PC-3 (cell line): ENCODE measurements at regions not wholly inside any gene's neighbourhood (a gene's known extent, or its start where the extent isn't known, plus 50 kb on each side); places are given as distances from the start of the nearest gene placed in this dataset.
"Not testable (repeated sequence)": the region's sequence is repeated elsewhere in the genome, so short reads cannot be mapped to it uniquely, and the experiment has no call there.

Experiments
- CTCF ChIP-seq: fragments of 300-600 bp; sonication (generic); conservative IDR thresholded peaks from 2 replicates; pipeline ENCODE4 v1.5.1; 2017; ENCODE audit warnings: antibody characterized with exemption, low read depth, mild to moderate bottlenecking, low read length
- EZH2 ChIP-seq: fragments of 300-600 bp; sonication (generic); IDR thresholded peaks from one replicate; pipeline ENCODE4 v1.6.1; 2017; ENCODE audit warnings: antibody characterized with exemption, mild to moderate bottlenecking, low read length; ENCODE audit not compliant: unreplicated experiment

DNA sequence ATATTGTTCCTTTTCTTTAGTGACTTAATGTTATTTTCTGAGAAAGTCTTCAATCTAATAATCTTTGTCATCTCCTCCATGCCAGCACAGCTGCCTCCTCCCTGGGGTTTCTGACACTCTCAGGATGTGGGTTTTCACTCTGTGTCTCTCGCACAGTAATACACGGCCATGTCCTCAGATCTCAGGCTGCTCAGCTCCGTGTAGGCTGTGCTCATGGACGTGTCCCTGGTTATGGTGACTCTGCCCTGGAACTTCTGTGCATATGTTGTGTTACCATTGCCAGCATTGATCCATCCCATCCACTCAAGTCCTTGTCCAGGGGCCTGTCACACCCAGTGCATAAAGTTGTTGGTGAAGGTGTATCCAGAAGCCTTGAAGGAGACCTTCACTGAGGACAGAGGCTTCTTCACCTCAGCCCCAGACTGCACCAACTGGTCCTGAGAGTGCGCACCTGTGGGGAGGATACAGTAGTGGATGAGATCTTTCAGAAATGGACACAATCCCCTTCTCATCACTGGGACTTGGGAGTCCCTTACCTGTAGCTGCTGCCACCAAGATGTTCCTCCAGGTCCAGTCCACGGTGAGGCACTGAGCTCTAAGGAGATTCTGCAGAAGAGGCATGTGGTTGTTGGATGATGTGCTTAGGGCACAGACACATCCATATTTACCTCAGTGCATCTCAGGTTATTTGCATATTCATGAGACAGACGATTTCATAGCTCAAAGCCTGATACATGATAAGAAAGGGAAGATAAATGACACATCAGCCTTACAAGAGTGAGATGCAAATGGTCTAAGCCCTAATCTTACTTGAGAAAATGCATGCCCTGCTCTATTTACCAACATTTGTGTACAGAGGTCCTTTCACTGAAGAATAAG is 114.7 kb downstream of the OR4M2 start:
- not testable (repeated sequence) for TF ChIP-seq CTCF, EZH2
